Mesendoderm (in vitro differentiated cells): ENCODE measurements at regions not wholly inside any gene's neighbourhood (a gene's known extent, or its start where the extent isn't known, plus 50 kb on each side); places are given as distances from the start of the nearest gene placed in this dataset.

Experiments
- DNase-seq: peaks from one replicate; pipeline ENCODE4 v3.0.0; 2013
- H2AK5ac ChIP-seq: 2 replicates; pipeline ENCODE4 v1.6.1; 2013; ENCODE audit warnings: low read length, inconsistent platforms
- H2BK120ac ChIP-seq: 2 replicates; pipeline ENCODE4 v1.6.1; 2013; ENCODE audit warnings: low read depth, mild to moderate bottlenecking, low read length, moderate library complexity, mixed read lengths
- H2BK15ac ChIP-seq: replicated peaks from 2 replicates; pipeline ENCODE4 v1.6.1; 2013; ENCODE audit warnings: low read depth, mild to moderate bottlenecking, moderate library complexity
- H2BK5ac ChIP-seq: 2 replicates; pipeline ENCODE4 v1.6.1; 2013; ENCODE audit warnings: low read length, inconsistent platforms
- H3K18ac ChIP-seq: 2 replicates; pipeline ENCODE4 v1.6.1; 2013; ENCODE audit warnings: mild to moderate bottlenecking, low read length, mixed read lengths
- H3K23ac ChIP-seq: one replicate; pipeline ENCODE4 v1.6.1; 2013; ENCODE audit warnings: low read length
- H3K27ac ChIP-seq: 2 replicates; pipeline ENCODE4 v1.5.1; 2013; ENCODE audit warnings: low read depth, mild to moderate bottlenecking, inconsistent platforms, low read length, moderate library complexity
- H3K27me3 ChIP-seq: 2 replicates; pipeline ENCODE4 v1.6.1; 2013; ENCODE audit warnings: low read length, control low read depth, mild to moderate bottlenecking, inconsistent platforms; ENCODE audit not compliant: insufficient read depth, poor library complexity
- H3K36me3 ChIP-seq: 2 replicates; pipeline ENCODE4 v1.6.1; 2013; ENCODE audit warnings: low read length, inconsistent platforms; ENCODE audit not compliant: control insufficient read depth, insufficient read depth
- H3K4ac ChIP-seq: one replicate; pipeline ENCODE4 v1.6.1; 2013; ENCODE audit warnings: low read depth, mild to moderate bottlenecking, low read length, moderate library complexity
- H3K4me1 ChIP-seq: 2 replicates; pipeline ENCODE4 v1.6.1; 2013; ENCODE audit warnings: low read depth, low read length, inconsistent platforms; ENCODE audit not compliant: control insufficient read depth
- H3K4me2 ChIP-seq: 2 replicates; pipeline ENCODE4 v1.6.1; 2013; ENCODE audit warnings: low read length
- H3K4me3 ChIP-seq: 2 replicates; pipeline ENCODE4 v1.5.1; 2013; ENCODE audit warnings: mild to moderate bottlenecking, low read length
- H3K56ac ChIP-seq: one replicate; pipeline ENCODE4 v1.6.1; 2013; ENCODE audit warnings: low read length
- H3K79me1 ChIP-seq: 2 replicates; pipeline ENCODE4 v1.6.1; 2013; ENCODE audit warnings: low read length, inconsistent platforms
- H3K79me2 ChIP-seq: 2 replicates; pipeline ENCODE4 v1.6.1; 2013; ENCODE audit warnings: mild to moderate bottlenecking, low read length; ENCODE audit not compliant: control insufficient read depth, insufficient read depth
- H3K9ac ChIP-seq: 2 replicates; pipeline ENCODE4 v1.6.1; 2013; ENCODE audit warnings: low read length, inconsistent platforms
- H4K5ac ChIP-seq: one replicate; pipeline ENCODE4 v1.6.1; 2013; ENCODE audit warnings: low read length
- H4K8ac ChIP-seq: one replicate; pipeline ENCODE4 v1.6.1; 2013; ENCODE audit warnings: low read depth, mild to moderate bottlenecking, control low read depth, low read length, moderate library complexity
- WGBS: extraction: QIAGEN DNeasy Blood & Tissue Kit; methylation state at CpG from one replicate; pipeline ENCODE4 v1.1.7; 2013; ENCODE audit warnings: low lambda C conversion rate, missing lambda C conversion rate; ENCODE audit not compliant: insufficient coverage; ENCODE audit errors: extremely low coverage; 5-methylcytosine and 5-hydroxymethylcytosine counted together

- no peak overlapping the region for H2BK15ac ChIP-seq
- no peaks in the 10 kb centered on the region for H3K36me3 ChIP-seq
- no peaks in the 10 kb centered on the region for H3K79me2 ChIP-seq
- no peaks in the 10 kb centered on the region for H3K4me1 ChIP-seq
- no peak overlapping the region for H3K18ac ChIP-seq
- no peak overlapping the region for H3K4ac ChIP-seq
- no peak overlapping the region for H3K4me2 ChIP-seq
- H2BK5ac ChIP-seq: no peak overlapping the region
- H3K56ac ChIP-seq: no peak overlapping the region
- no peaks in the 10 kb centered on the region for H3K79me1 ChIP-seq
- no peak overlapping the region for H2AK5ac ChIP-seq
- H3K4me3 ChIP-seq: no peak overlapping the region
- H3K27me3 ChIP-seq: no peaks in the 10 kb centered on the region
- H4K5ac ChIP-seq: no peak overlapping the region
- H3K9ac ChIP-seq: no peak overlapping the region
- DNase-seq: no peak
- H3K23ac ChIP-seq: no peak overlapping the region
- H2BK120ac ChIP-seq: no peak overlapping the region
- no peak overlapping the region for H4K8ac ChIP-seq
- H3K27ac ChIP-seq: no peak overlapping the region
Observed at GRCh38 chr12:92089559-92089958, 56.1 kb downstream of the BTG1 start.

- Histone ChIP-seq H3K9ac (no peak overlapping the region), H2BK120ac (no peak overlapping the region), H3K4me1 (no peaks in the 10 kb centered on the region), H3K79me2 (no peaks in the 10 kb centered on the region), H3K36me3 (no peaks in the 10 kb centered on the region), H3K4me2 (no peak overlapping the region), H4K8ac (no peak overlapping the region), H2AK5ac (no peak overlapping the region), H2BK15ac (no peak overlapping the region), H3K18ac (no peak overlapping the region), H3K4me3 (no peak overlapping the region), H3K79me1 (no peaks in the 10 kb centered on the region), H4K5ac (no peak overlapping the region), H3K27ac (no peak overlapping the region), H3K23ac (no peak overlapping the region), H3K4ac (no peak overlapping the region), H2BK5ac (no peak overlapping the region), H3K56ac (no peak overlapping the region), H3K27me3 (no peaks in the 10 kb centered on the region)
- no CpG with 5 or more reads among the region's 2 CpGs for WGBS
- no peak for DNase-seq
Observed at GRCh38 chr12:92088805-92089204, 56.8 kb downstream of the BTG1 start.

DNA sequence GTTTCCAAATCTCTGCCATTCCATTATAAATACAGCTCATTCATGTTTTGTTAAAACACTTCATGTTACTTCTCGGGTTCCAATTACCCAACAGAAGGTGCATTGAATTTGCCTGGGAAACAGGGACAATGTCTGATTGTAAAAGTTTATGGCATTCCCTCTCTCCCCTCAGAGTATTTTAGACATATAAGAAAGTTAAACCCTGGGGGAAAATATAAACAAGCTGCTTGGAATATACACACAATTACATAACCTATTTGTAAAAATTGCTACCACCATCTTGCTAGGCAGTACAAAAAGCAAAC lies 60.0 kb downstream of the BTG1 start:
- Histone ChIP-seq H3K9ac (no peak overlapping the region), H3K18ac (no peak overlapping the region), H3K27ac (no peak overlapping the region), H3K4me2 (no peak overlapping the region), H3K4ac (no peak overlapping the region), H3K79me2 (no peaks in the 10 kb centered on the region), H3K79me1 (no peaks in the 10 kb centered on the region), H2BK120ac (no peak overlapping the region), H4K5ac (no peak overlapping the region), H3K27me3 (no peaks in the 10 kb centered on the region), H2BK5ac (no peak overlapping the region), H2AK5ac (no peak overlapping the region), H3K36me3 (no peaks in the 10 kb centered on the region), H3K4me3 (no peak overlapping the region), H3K23ac (no peak overlapping the region), H4K8ac (no peak overlapping the region), H3K4me1 (no peaks in the 10 kb centered on the region), H2BK15ac (no peak overlapping the region), H3K56ac (no peak overlapping the region)
- no peak for DNase-seq
- WGBS: no CpG with 5 or more reads among the region's 1 CpG

GRCh38 chr12:92085040-92085735 lies 60.5 kb downstream of the BTG1 start:
- Histone ChIP-seq H3K18ac (no peak overlapping the region), H2BK5ac (no peak overlapping the region), H2AK5ac (no peak overlapping the region), H3K27ac (no peak overlapping the region), H3K79me2 (no peaks in the 10 kb centered on the region), H3K4me2 (no peak overlapping the region), H2BK120ac (no peak overlapping the region), H4K5ac (no peak overlapping the region), H3K4me3 (no peak overlapping the region), H4K8ac (no peak overlapping the region), H2BK15ac (no peak overlapping the region), H3K4me1 (no peaks in the 10 kb centered on the region), H3K27me3 (no peaks in the 10 kb centered on the region), H3K23ac (no peak overlapping the region), H3K4ac (no peak overlapping the region), H3K79me1 (no peaks in the 10 kb centered on the region), H3K9ac (no peak overlapping the region), H3K36me3 (no peaks in the 10 kb centered on the region), H3K56ac (no peak overlapping the region)
- DNase-seq: no peak
- no CpG with 5 or more reads among the region's 3 CpGs for WGBS

- H3K36me3 ChIP-seq: no peaks in the 10 kb centered on the region
- H3K27me3 ChIP-seq: no peaks in the 10 kb centered on the region
- H3K23ac ChIP-seq: no peak overlapping the region
- no peak overlapping the region for H3K4ac ChIP-seq
- no peaks in the 10 kb centered on the region for H3K79me1 ChIP-seq
- no peak overlapping the region for H4K8ac ChIP-seq
- H2BK15ac ChIP-seq: no peak overlapping the region
- no peak overlapping the region for H3K18ac ChIP-seq
- H4K5ac ChIP-seq: no peak overlapping the region
- no peak overlapping the region for H3K56ac ChIP-seq
- no peak overlapping the region for H2BK120ac ChIP-seq
- no peak overlapping the region for H3K27ac ChIP-seq
- DNase-seq: peak; percentile 16
- H3K4me3 ChIP-seq: no peak overlapping the region
- H2AK5ac ChIP-seq: no peak overlapping the region
- 100% methylated on average over 1 of the region's 3 CpGs for WGBS
- H3K9ac ChIP-seq: no peak overlapping the region
- H2BK5ac ChIP-seq: no peak overlapping the region
- H3K4me2 ChIP-seq: no peak overlapping the region
- H3K4me1 ChIP-seq: no peaks in the 10 kb centered on the region
- no peaks in the 10 kb centered on the region for H3K79me2 ChIP-seq
Observed at GRCh38 chr12:92080911-92081285, 64.7 kb downstream of the BTG1 start.

DNA sequence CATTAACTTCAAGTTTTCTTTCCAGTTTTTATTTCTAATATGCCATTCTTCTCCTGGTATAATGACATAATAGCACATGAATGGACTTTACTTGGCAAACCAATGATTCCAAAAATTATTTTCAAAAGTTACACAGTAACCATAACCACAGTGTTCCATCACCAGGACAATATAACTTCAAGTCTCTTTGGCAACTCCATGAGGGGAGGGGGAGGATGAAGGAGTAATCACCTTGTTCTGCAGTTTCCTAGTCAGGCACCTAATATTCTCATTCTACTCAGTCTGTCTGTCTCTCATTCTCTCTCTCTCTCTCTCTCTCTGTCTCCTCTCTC lies 66.6 kb downstream of the BTG1 start:
- no peak for DNase-seq
- H2AK5ac ChIP-seq: no peak overlapping the region
- H3K9ac ChIP-seq: no peak overlapping the region
- H3K4me2 ChIP-seq: no peak overlapping the region
- no peaks in the 10 kb centered on the region for H3K79me1 ChIP-seq
- no peak overlapping the region for H3K56ac ChIP-seq
- H3K27me3 ChIP-seq: no peaks in the 10 kb centered on the region
- H3K4me1 ChIP-seq: no peaks in the 10 kb centered on the region
- H4K8ac ChIP-seq: no peak overlapping the region
- no peak overlapping the region for H4K5ac ChIP-seq
- H3K79me2 ChIP-seq: no peaks in the 10 kb centered on the region
- no peak overlapping the region for H3K4me3 ChIP-seq
- no peak overlapping the region for H3K4ac ChIP-seq
- H3K27ac ChIP-seq: no peak overlapping the region
- H3K18ac ChIP-seq: no peak overlapping the region
- no peak overlapping the region for H2BK120ac ChIP-seq
- H3K23ac ChIP-seq: no peak overlapping the region
- H3K36me3 ChIP-seq: no peaks in the 10 kb centered on the region
- no peak overlapping the region for H2BK5ac ChIP-seq
- H2BK15ac ChIP-seq: no peak overlapping the region
